Osteocyte (in vitro differentiated cells): ENCODE measurements at regions not wholly inside any gene's neighbourhood (a gene's known extent, or its start where the extent isn't known, plus 50 kb on each side); places are given as distances from the start of the nearest gene placed in this dataset.

Experiments
- DNase-seq: peaks from one replicate; pipeline ENCODE4 v3.0.0; 2021; ENCODE audit warnings: mixed read lengths; ENCODE audit not compliant: unreplicated experiment; ENCODE audit errors: extremely low spot score
- H3K27ac Mint-ChIP-seq: one replicate; pipeline ENCODE4 v1.8.0; 2021; ENCODE audit warnings: mild to moderate bottlenecking, mixed read lengths; ENCODE audit not compliant: unreplicated experiment
- H3K27me3 Mint-ChIP-seq: one replicate; pipeline ENCODE4 v1.8.0; 2021; ENCODE audit warnings: mixed read lengths; ENCODE audit not compliant: unreplicated experiment
- H3K36me3 Mint-ChIP-seq: one replicate; pipeline ENCODE4 v1.8.0; 2021; ENCODE audit warnings: mixed read lengths; ENCODE audit not compliant: unreplicated experiment
- H3K4me1 Mint-ChIP-seq: one replicate; pipeline ENCODE4 v1.8.0; 2021; ENCODE audit warnings: mixed read lengths; ENCODE audit not compliant: unreplicated experiment
- H3K4me3 Mint-ChIP-seq: one replicate; pipeline ENCODE4 v1.8.0; 2021; ENCODE audit warnings: mild to moderate bottlenecking, moderate library complexity, mixed read lengths; ENCODE audit not compliant: unreplicated experiment
- H3K9me3 Mint-ChIP-seq: one replicate; pipeline ENCODE4 v1.8.0; 2021; ENCODE audit warnings: mixed read lengths; ENCODE audit not compliant: unreplicated experiment
- TF ChIP-seq, protein P1 (sequence below): fragments of 200-600 bp; sonication (generic); IDR thresholded peaks from 2 replicates; pipeline ENCODE4 v1.5.0; 2021; ENCODE audit warnings: antibody characterized with exemption, mild to moderate bottlenecking, moderate library complexity

DNA sequence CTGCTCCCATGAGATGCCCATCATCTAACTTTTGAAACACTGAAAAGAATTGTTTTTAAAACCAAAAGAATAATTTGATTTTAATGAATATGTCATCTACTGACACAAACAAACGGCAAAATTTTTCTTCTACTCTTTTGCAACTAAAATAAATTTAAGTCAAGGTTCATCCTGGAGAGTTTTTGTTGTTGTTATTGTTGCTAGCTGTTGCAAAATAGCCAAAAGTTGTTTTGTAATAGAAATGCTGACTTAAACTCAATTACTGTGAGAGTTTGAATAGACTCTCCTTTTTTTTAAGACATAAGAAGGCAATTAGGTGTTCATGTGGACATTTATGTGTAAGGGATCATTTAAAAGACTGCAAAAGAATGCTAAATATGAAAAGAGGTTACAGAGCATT, 146.0 kb upstream of the SEM1 start:
- DNase-seq: no peak
- Mint-ChIP-seq H3K36me3 (no peaks in the 10 kb centered on the region), H3K9me3 (no peaks in the 10 kb centered on the region), H3K4me3 (no peak overlapping the region), H3K4me1 (peaks cover 12% of the 10 kb centered on the region), H3K27me3 (peaks cover 2% of the 10 kb centered on the region), H3K27ac (no peak overlapping the region)
- TF ChIP-seq, protein P1, sequence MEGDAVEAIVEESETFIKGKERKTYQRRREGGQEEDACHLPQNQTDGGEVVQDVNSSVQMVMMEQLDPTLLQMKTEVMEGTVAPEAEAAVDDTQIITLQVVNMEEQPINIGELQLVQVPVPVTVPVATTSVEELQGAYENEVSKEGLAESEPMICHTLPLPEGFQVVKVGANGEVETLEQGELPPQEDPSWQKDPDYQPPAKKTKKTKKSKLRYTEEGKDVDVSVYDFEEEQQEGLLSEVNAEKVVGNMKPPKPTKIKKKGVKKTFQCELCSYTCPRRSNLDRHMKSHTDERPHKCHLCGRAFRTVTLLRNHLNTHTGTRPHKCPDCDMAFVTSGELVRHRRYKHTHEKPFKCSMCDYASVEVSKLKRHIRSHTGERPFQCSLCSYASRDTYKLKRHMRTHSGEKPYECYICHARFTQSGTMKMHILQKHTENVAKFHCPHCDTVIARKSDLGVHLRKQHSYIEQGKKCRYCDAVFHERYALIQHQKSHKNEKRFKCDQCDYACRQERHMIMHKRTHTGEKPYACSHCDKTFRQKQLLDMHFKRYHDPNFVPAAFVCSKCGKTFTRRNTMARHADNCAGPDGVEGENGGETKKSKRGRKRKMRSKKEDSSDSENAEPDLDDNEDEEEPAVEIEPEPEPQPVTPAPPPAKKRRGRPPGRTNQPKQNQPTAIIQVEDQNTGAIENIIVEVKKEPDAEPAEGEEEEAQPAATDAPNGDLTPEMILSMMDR: no peak

DNA sequence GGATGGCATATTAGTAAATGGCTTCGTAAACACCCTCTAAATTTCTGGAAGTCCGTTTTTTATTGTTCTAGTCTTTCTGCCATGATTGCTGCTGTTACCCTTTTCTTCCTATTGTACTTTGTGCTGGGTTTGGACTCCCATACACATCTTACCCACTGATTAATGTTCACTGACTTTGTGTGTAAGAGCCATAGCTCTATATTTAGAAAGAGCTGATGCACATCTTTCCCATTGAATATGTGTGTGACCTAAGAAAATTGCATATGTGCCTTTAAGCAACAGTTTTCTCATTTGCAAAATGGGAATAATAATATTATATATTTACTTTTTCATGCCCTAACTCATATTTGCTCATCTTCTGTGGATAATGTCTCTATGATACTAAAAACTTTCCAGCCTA, 135.8 kb upstream of the DLX6 start:
- no peak overlapping the region for H3K4me3 Mint-ChIP-seq
- H3K27me3 Mint-ChIP-seq: peaks cover 3% of the 10 kb centered on the region
- H3K27ac Mint-ChIP-seq: no peak overlapping the region
- TF ChIP-seq, protein P1: no peak
- H3K36me3 Mint-ChIP-seq: no peaks in the 10 kb centered on the region
- DNase-seq: no peak
- peaks cover 4% of the 10 kb centered on the region for H3K9me3 Mint-ChIP-seq
- peaks cover 7% of the 10 kb centered on the region for H3K4me1 Mint-ChIP-seq

DNA sequence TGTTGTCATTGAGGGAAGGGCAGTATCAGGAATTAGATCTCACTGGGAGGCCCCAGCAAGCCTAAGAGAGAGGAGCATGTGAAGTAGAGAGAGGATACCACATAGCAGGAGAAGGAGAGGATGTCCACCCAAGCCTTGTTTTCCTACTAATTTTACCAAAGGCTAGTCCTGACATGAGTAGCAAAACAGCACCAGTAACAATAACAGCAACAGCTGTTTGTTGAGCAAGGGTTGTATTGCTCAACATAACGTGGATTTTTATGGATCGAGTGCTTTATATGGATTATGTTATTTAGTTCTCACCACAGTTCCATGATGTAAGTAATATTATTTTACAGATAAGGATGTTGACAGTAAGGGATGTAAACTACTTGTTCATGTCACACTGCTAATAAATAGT, 135.2 kb upstream of the DLX6 start:
- no peak for DNase-seq
- H3K27ac Mint-ChIP-seq: no peak overlapping the region
- no peak overlapping the region for H3K4me3 Mint-ChIP-seq
- peaks cover 3% of the 10 kb centered on the region for H3K27me3 Mint-ChIP-seq
- TF ChIP-seq, protein P1: no peak
- H3K36me3 Mint-ChIP-seq: no peaks in the 10 kb centered on the region
- peaks cover 7% of the 10 kb centered on the region for H3K4me1 Mint-ChIP-seq
- peaks cover 4% of the 10 kb centered on the region for H3K9me3 Mint-ChIP-seq

DNA sequence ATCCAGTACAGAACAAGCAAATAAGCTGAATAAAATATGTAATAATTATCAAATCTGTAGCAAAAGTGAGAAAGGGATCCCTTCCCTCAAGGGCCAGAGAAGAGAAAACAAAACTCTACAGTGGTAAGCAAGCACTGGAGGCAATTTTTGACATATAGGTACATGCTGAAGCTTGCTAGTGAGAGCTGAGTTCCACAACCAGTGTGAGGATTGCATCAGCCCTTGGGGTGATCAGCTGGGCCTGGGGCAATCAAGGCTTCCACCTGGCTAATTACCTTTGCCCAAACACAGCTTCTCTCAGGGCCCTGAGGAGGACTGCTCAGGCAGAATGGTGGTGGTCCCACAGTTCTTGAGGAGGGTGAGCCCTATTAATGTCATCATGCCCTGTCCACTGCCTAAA, 134.4 kb upstream of the DLX6 start:
- Mint-ChIP-seq H3K4me3 (no peak overlapping the region), H3K9me3 (peaks cover 4% of the 10 kb centered on the region), H3K36me3 (no peaks in the 10 kb centered on the region), H3K27ac (no peak overlapping the region), H3K4me1 (peaks cover 7% of the 10 kb centered on the region), H3K27me3 (peaks cover 3% of the 10 kb centered on the region)
- no peak for DNase-seq
- TF ChIP-seq, protein P1: no peak

DNA sequence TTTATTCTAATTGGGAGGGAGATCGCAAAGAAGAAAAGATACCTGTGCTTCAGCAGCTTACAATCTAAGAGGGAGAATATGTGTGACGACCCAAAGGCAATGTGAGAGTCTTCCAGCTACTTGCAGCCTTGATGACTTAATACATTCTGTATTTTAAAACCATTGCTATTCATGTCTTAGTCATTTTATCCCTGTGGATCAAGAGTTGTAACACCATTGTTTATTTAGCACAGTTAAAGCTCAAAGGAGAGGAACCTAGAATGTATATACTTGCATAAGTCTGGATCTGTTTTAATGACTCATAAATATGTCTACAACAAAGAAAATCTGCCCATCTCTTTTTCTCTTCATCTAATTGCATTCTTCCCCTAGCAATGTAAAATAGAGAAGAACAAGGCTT, 117.9 kb upstream of the DLX6 start:
- H3K36me3 Mint-ChIP-seq: no peaks in the 10 kb centered on the region
- DNase-seq: no peak
- H3K4me3 Mint-ChIP-seq: no peak overlapping the region
- TF ChIP-seq, protein P1: no peak
- H3K4me1 Mint-ChIP-seq: peaks cover 10% of the 10 kb centered on the region
- H3K27me3 Mint-ChIP-seq: no peaks in the 10 kb centered on the region
- peak overlapping the region; percentile 27 for H3K27ac Mint-ChIP-seq
- no peaks in the 10 kb centered on the region for H3K9me3 Mint-ChIP-seq
